HCT116 (cell line): ENCODE measurements at regions not wholly inside any gene's neighbourhood (a gene's known extent, or its start where the extent isn't known, plus 50 kb on each side); places are given as distances from the start of the nearest gene placed in this dataset.

Source experiments
- ATAC-seq: fragments of 200-7000 bp; cut with Tn5 transposase; 2 replicates; pipeline ENCODE4 v1.9.1; 2020; ENCODE audit warnings: mild to moderate bottlenecking, moderate library complexity
- BruUV-seq: library from RNA; stranded (reverse); fragments of 400-500 nt; replicated peaks from 2 replicates; lab custom pipeline; 2021; lab: Mats Ljungman, UMichigan
- CTCF ChIA-PET: fragments of 300-600 bp; sonication (Branson Sonifier 250); formaldehyde crosslinking; loops from one replicate; lab custom pipeline; 2021; ENCODE audit warnings: antibody characterized with exemption; lab: Charles Lee
- POLR2A ChIA-PET: fragments of 300-600, 350-600 bp; sonication (Branson Sonifier 250); formaldehyde crosslinking; loops from one replicate; lab custom pipeline; 2021; ENCODE audit warnings: antibody characterized with exemption; lab: Charles Lee
- RAD21 ChIA-PET, 2 experiments: fragments of 300-600 bp; sonication (Branson Sonifier 250); formaldehyde crosslinking; loops; one replicate each; lab custom pipeline; 2023; ENCODE audit warnings: low total read pairs in 2 of 2; ENCODE audit not compliant: uncharacterized antibody in 2 of 2, unreplicated experiment in 2 of 2, low non-redundant PET in 1 of 2; lab: Charles Lee
- DNase-seq: peaks from one replicate; pipeline ENCODE4 v3.0.0-alpha.2; 2010; ENCODE audit warnings: low read depth, low spot score
- H2AFZ ChIP-seq: fragments of 200-600 bp; shearing (Covaris generic), sonication (generic); 2 replicates; pipeline ENCODE4 v1.6.1; 2017; ENCODE audit warnings: low read depth, mixed run types, mixed read lengths, antibody characterized with exemption, low read length; ENCODE audit not compliant: poor library complexity, severe bottlenecking
- H3K27ac ChIP-seq: 2 replicates; pipeline ENCODE4 v1.5.1; 2012; ENCODE audit warnings: low read depth, low read length
- H3K27me3 ChIP-seq: fragments of 200-600 bp; sonication (generic); 2 replicates; pipeline ENCODE4 v1.6.1; 2016; ENCODE audit warnings: mixed run types, low read length, mixed read lengths; ENCODE audit not compliant: insufficient read depth
- H3K36me3 ChIP-seq, 2 experiments: fragments of 200-500 bp in 1 of 2; fragments of 200-600 bp in 1 of 2; sonication (Bioruptor generic) in 1 of 2; sonication (generic) in 1 of 2; 2 replicates each; pipeline versions ENCODE4 v1.5.1 to v1.6.1; 2014 to 2016; ENCODE audit warnings: low read length in 2 of 2, inconsistent platforms in 1 of 2, mixed read lengths in 1 of 2, mixed run types in 1 of 2; ENCODE audit not compliant: insufficient read depth in 2 of 2, control insufficient read depth in 1 of 2
- H3K4me1 ChIP-seq, 2 experiments: fragments of 200-600 bp in 1 of 2; sonication (generic) in 1 of 2; 2 replicates each; pipeline versions ENCODE4 v1.5.1 to v1.6.1; 2012 to 2017; ENCODE audit warnings: low read length in 2 of 2, inconsistent platforms in 1 of 2, mild to moderate bottlenecking in 1 of 2, mixed read lengths in 1 of 2, mixed run types in 1 of 2, moderate library complexity in 1 of 2; ENCODE audit not compliant: insufficient read depth in 2 of 2, control insufficient read depth in 1 of 2
- H3K4me2 ChIP-seq: fragments of 200-600 bp; sonication (generic); 2 replicates; pipeline ENCODE4 v1.6.1; 2017; ENCODE audit warnings: mixed run types, low read length, mixed read lengths
- H3K4me3 ChIP-seq, 2 experiments: fragments of 200-600 bp in 1 of 2; sonication (generic) in 1 of 2; replicated peaks in 1 of 2; 2 replicates each; pipeline ENCODE4 v1.5.1; 2011 to 2016; ENCODE audit warnings: low read length in 2 of 2, control low read depth in 1 of 2, low read depth in 1 of 2, mild to moderate bottlenecking in 1 of 2, mixed read lengths in 1 of 2, mixed run types in 1 of 2
- H3K79me2 ChIP-seq: fragments of 200-600 bp; sonication (generic); 2 replicates; pipeline ENCODE4 v1.6.1; 2017; ENCODE audit warnings: mild to moderate bottlenecking, mixed run types, low read length, moderate library complexity, mixed read lengths; ENCODE audit not compliant: insufficient read depth
- H3K9ac ChIP-seq: fragments of 200-600 bp; sonication (generic); 2 replicates; pipeline ENCODE4 v1.6.1; 2016; ENCODE audit warnings: low read length, mixed read lengths
- H3K9me2 ChIP-seq: fragments of 200-600 bp; sonication (generic), shearing (Covaris generic); 2 replicates; pipeline ENCODE4 v1.6.1; 2017; ENCODE audit warnings: mixed run types, mild to moderate bottlenecking, moderate library complexity; ENCODE audit not compliant: insufficient read depth
- H3K9me3 ChIP-seq, 2 experiments: fragments of 200-500 bp in 1 of 2; fragments of 200-600 bp in 1 of 2; sonication (Bioruptor generic) in 1 of 2; sonication (generic) in 1 of 2; 2 replicates each; pipeline ENCODE4 v1.6.1; 2014 to 2017; ENCODE audit warnings: low read length in 2 of 2, mixed read lengths in 2 of 2, inconsistent platforms in 1 of 2, low read depth in 1 of 2, mild to moderate bottlenecking in 1 of 2, mixed run types in 1 of 2, moderate library complexity in 1 of 2; ENCODE audit not compliant: control insufficient read depth in 1 of 2, insufficient read depth in 1 of 2
- H4K20me1 ChIP-seq: fragments of 200-600 bp; sonication (generic), shearing (Covaris generic); 2 replicates; pipeline ENCODE4 v1.6.1; 2017; ENCODE audit warnings: mixed run types, mild to moderate bottlenecking, moderate library complexity; ENCODE audit not compliant: insufficient read depth
- ATF3 ChIP-seq: IDR thresholded peaks from 2 replicates; pipeline ENCODE4 v1.6.1; 2012
- CEBPB ChIP-seq: IDR thresholded peaks from 2 replicates; pipeline ENCODE4 v1.6.1; 2012; ENCODE audit warnings: low read depth
- CTCF ChIP-seq, 3 experiments: fragments of 200-600 bp in 1 of 3; sonication (generic) in 1 of 3; IDR thresholded peaks in 2 of 3; conservative IDR thresholded peaks in 1 of 3; 2 replicates each; pipeline ENCODE4 v1.5.1; 2012 to 2017; ENCODE audit warnings: low read depth in 2 of 3, low read length in 2 of 3, antibody characterized with exemption in 1 of 3, borderline replicate concordance in 1 of 3, control low read depth in 1 of 3, mild to moderate bottlenecking in 1 of 3, mixed read lengths in 1 of 3, mixed run types in 1 of 3, moderate library complexity in 1 of 3; ENCODE audit not compliant: insufficient read depth in 1 of 3
- EGR1 ChIP-seq: IDR thresholded peaks from 2 replicates; pipeline ENCODE4 v1.6.1; 2012; ENCODE audit warnings: low read depth
- ELF1 ChIP-seq: IDR thresholded peaks from 2 replicates; pipeline ENCODE4 v1.6.1; 2012; ENCODE audit warnings: low read depth, borderline replicate concordance
- FOSL1 ChIP-seq: IDR thresholded peaks from 2 replicates; pipeline ENCODE4 v1.6.1; 2012; ENCODE audit warnings: low read depth
- JUND ChIP-seq: IDR thresholded peaks from 2 replicates; pipeline ENCODE4 v1.6.1; 2012
- MAX ChIP-seq: IDR thresholded peaks from 2 replicates; pipeline ENCODE4 v1.6.1; 2012
- POLR2A ChIP-seq: IDR thresholded peaks from 2 replicates; pipeline ENCODE4 v1.7.0; 2011; ENCODE audit warnings: borderline replicate concordance; ENCODE audit not compliant: insufficient read depth, insufficient read length; ENCODE audit errors: extremely low read depth
- RAD21 ChIP-seq: IDR thresholded peaks from 2 replicates; pipeline ENCODE4 v1.6.1; 2012; ENCODE audit warnings: low read depth, mild to moderate bottlenecking
- REST ChIP-seq: IDR thresholded peaks from 2 replicates; pipeline ENCODE4 v1.6.1; 2012; ENCODE audit warnings: low read depth
- SP1 ChIP-seq: IDR thresholded peaks from 2 replicates; pipeline ENCODE4 v1.6.1; 2012; ENCODE audit warnings: low read depth
- SRF ChIP-seq: IDR thresholded peaks from 2 replicates; pipeline ENCODE4 v1.6.1; 2012; ENCODE audit warnings: low read depth
- TCF7L2 ChIP-seq: IDR thresholded peaks from 2 replicates; pipeline ENCODE4 v1.7.0; 2011; ENCODE audit warnings: borderline replicate concordance, inconsistent platforms; ENCODE audit not compliant: insufficient read depth, insufficient read length; ENCODE audit errors: extremely low read depth
- ZBTB33 ChIP-seq: IDR thresholded peaks from 2 replicates; pipeline ENCODE4 v1.6.1; 2011; ENCODE audit warnings: mild to moderate bottlenecking, low read length, moderate library complexity; ENCODE audit not compliant: insufficient replicate concordance; ENCODE audit errors: extremely low read depth
- ZNF274 ChIP-seq: fragments of 200-500 bp; sonication (Bioruptor generic); IDR thresholded peaks from 2 replicates; pipeline ENCODE4 v1.6.1; 2014; ENCODE audit warnings: mild to moderate bottlenecking, low read depth, low read length, inconsistent platforms
- intact Hi-C: fragments of 100-400 bp; cut with micrococcal nuclease; formaldehyde crosslinking; loops from 2 replicates; pipeline ENCODE4 v1.10.0; 2022

GRCh38 chr2:163459986-163460385 is 275.8 kb downstream of the FIGN start:
- BruUV-seq: no TSS peak
- POLR2A ChIA-PET: no interaction called here

More at GRCh38 chr2:163459986-163460385, 275.8 kb downstream of the FIGN start:
- Histone ChIP-seq H3K9me3 (no peaks in the 10 kb centered on the region), H3K4me3 (no peak overlapping the region), H3K36me3 (no peaks in the 10 kb centered on the region), H3K27ac (no peak overlapping the region), H3K9ac (no peak overlapping the region), H4K20me1 (no peaks in the 10 kb centered on the region), H3K79me2 (no peaks in the 10 kb centered on the region), H3K4me1 (no peaks in the 10 kb centered on the region), H3K27me3 (peaks cover 45% of the 10 kb centered on the region), H3K4me2 (no peak overlapping the region), H2AFZ (no peak overlapping the region), H3K9me2 (no peaks in the 10 kb centered on the region)
- DNase-seq: no peak
- intact Hi-C loops: no loop called here
- ChIA-PET CTCF (interaction anchor here (1.1 kb wide), 1 partner anchor 12 kb away, joined by 3 read pairs; no protein-coding TSS in a partner anchor), RAD21 (no interaction called here)
- TF ChIP-seq TCF7L2 (no peak), ATF3 (no peak), CTCF (IDR thresholded peaks at IDR 0.05 in 2 of 3, conservative IDR thresholded peaks at IDR 0.05 in 1 of 3; ENCODE audit: borderline replicate concordance in 1 of 3, insufficient read depth in 1 of 3, low read depth in 2 of 3, low read length in 2 of 3) (no peak), ELF1 (no peak), SRF (no peak), MAX (no peak), ZBTB33 (no peak), RAD21 (no peak), CEBPB (no peak), JUND (no peak), ZNF274 (no peak), POLR2A (no peak), SP1 (no peak), REST (no peak), FOSL1 (no peak), EGR1 (no peak)
- ATAC-seq: no peak
